HG02884 (cell line): ENCODE measurements at regions not wholly inside any gene's neighbourhood (a gene's known extent, or its start where the extent isn't known, plus 50 kb on each side); places are given as distances from the start of the nearest gene placed in this dataset.

Experiments used
- ATAC-seq: cut with Tn5 transposase; IDR thresholded peaks from one replicate; pipeline ENCODE4 v1.9.1; 2021; ENCODE audit warnings: mild to moderate bottlenecking, moderate library complexity; ENCODE audit not compliant: unreplicated experiment

GRCh38 chr20:43247361-43247760 lies 57.7 kb upstream of the PTPRT start:
- ATAC-seq = no peak

- no peak for ATAC-seq
Measured at GRCh38 chr20:43244647-43245046, 54.9 kb upstream of the PTPRT start.

GRCh38 chr20:43243672-43244269 lies 54.1 kb upstream of the PTPRT start:
- ATAC-seq = no peak

- ATAC-seq = no peak
Measured at GRCh38 chr20:43241057-43241702, 51.5 kb upstream of the PTPRT start.
